HL-60 (cell line): ENCODE measurements at regions not wholly inside any gene's neighbourhood (a gene's known extent, or its start where the extent isn't known, plus 50 kb on each side); places are given as distances from the start of the nearest gene placed in this dataset.

Experiments
- DNase-seq, 2 experiments: peaks; one replicate each; pipeline ENCODE4 v3.0.0-alpha.2; 2010 to 2020; ENCODE audit warnings: low read depth in 1 of 2, low spot score in 1 of 2
- H3K27ac ChIP-seq: fragments of 250-450 bp; sonication (Bioruptor Pico); replicated peaks from 2 replicates; pipeline ENCODE4 v1.5.1; 2020; ENCODE audit warnings: mild to moderate bottlenecking, moderate library complexity
- H3K27me3 ChIP-seq: fragments of 250-450 bp; sonication (Bioruptor Pico); 2 replicates; pipeline ENCODE4 v1.5.1; 2021; ENCODE audit warnings: mild to moderate bottlenecking, moderate library complexity; ENCODE audit not compliant: insufficient read depth, poor library complexity, severe bottlenecking
- H3K4me3 ChIP-seq: replicated peaks from 2 replicates; pipeline ENCODE4 v1.5.1; 2011; ENCODE audit warnings: mild to moderate bottlenecking, control low read depth, low read length; ENCODE audit not compliant: insufficient read depth
- CTCF ChIP-seq: IDR thresholded peaks from one replicate; pipeline ENCODE4 v1.5.1; 2011; ENCODE audit warnings: low read length, control low read depth, inconsistent platforms; ENCODE audit not compliant: insufficient read depth
- GABPA ChIP-seq: IDR thresholded peaks from 2 replicates; pipeline ENCODE4 v1.6.1; 2012; ENCODE audit warnings: low read depth
- POLR2AphosphoS5 ChIP-seq: IDR thresholded peaks from 2 replicates; pipeline ENCODE4 v1.6.1; 2012; ENCODE audit warnings: low read depth
- REST ChIP-seq: IDR thresholded peaks from 2 replicates; pipeline ENCODE4 v1.6.1; 2012; ENCODE audit warnings: low read depth; ENCODE audit not compliant: insufficient replicate concordance
- SPI1 ChIP-seq: IDR thresholded peaks from 2 replicates; pipeline ENCODE4 v1.6.1; 2012; ENCODE audit warnings: low read depth, mild to moderate bottlenecking, borderline replicate concordance

GRCh38 chr2:184305105-184305504 lies 293.2 kb upstream of the ZNF804A start:
- H3K4me3 ChIP-seq: no peak overlapping the region
- no peaks in the 10 kb centered on the region for H3K27me3 ChIP-seq
- TF ChIP-seq CTCF: no peak
- DNase-seq: no peak
- H3K27ac ChIP-seq: no peak overlapping the region

GRCh38 chr2:184308706-184309105 lies 289.6 kb upstream of the ZNF804A start:
- DNase-seq: no peak
- H3K27ac ChIP-seq: no peak overlapping the region
- no peaks in the 10 kb centered on the region for H3K27me3 ChIP-seq
- TF ChIP-seq CTCF (no peak), POLR2AphosphoS5 (no peak), SPI1 (no peak), GABPA (no peak), REST (no peak)
- no peak overlapping the region for H3K4me3 ChIP-seq

GRCh38 chr2:184312970-184313369 lies 285.4 kb upstream of the ZNF804A start:
- H3K4me3 ChIP-seq: no peak overlapping the region
- TF ChIP-seq POLR2AphosphoS5 (peak; percentile 55), GABPA (no peak), REST (no peak)
- peak in 1 of 2 experiments; percentile 23 for DNase-seq
- H3K27me3 ChIP-seq: no peaks in the 10 kb centered on the region
- no peak overlapping the region for H3K27ac ChIP-seq

- Histone ChIP-seq H3K27ac (no peak overlapping the region), H3K27me3 (no peaks in the 10 kb centered on the region), H3K4me3 (no peak overlapping the region)
- no peak for TF ChIP-seq CTCF
- TF ChIP-seq SPI1: no peak
- TF ChIP-seq POLR2AphosphoS5: no peak
- no peak for TF ChIP-seq REST
- TF ChIP-seq GABPA: no peak
- no peak for DNase-seq
Measured at GRCh38 chr2:184314829-184315228, 283.5 kb upstream of the ZNF804A start.
